RPMI8226 (cell line): ENCODE measurements at regions not wholly inside any gene's neighbourhood (a gene's known extent, or its start where the extent isn't known, plus 50 kb on each side); places are given as distances from the start of the nearest gene placed in this dataset.
"Not testable (repeated sequence)": the region's sequence is repeated elsewhere in the genome, so short reads cannot be mapped to it uniquely, and the experiment has no call there.

Experiments
- DNase-seq: peaks from one replicate; pipeline ENCODE4 v3.0.0-alpha.2; 2015

DNA sequence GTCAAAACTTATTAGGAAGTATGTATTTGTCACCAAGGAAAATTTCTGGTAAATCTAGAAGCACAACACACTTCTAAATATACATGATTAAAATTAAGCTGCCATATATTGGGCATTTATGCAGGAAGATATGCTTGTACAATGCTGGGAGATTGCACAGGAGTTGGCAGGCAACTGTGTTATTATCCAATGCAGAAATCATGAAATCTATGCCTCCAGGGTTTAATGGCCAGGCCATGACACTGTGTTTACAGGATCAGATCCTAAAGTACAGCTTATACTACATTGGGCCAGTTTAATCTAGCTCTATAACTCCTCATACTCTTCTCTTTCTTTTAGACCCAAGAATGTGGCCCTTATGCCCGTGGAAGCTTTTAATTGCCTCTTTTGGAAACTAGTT, 391.4 kb upstream of the DPH6 start:
- DNase-seq = no peak

GRCh38 chr15:35944945-35945585, 399.1 kb upstream of the DPH6 start:
- no peak for DNase-seq

DNA sequence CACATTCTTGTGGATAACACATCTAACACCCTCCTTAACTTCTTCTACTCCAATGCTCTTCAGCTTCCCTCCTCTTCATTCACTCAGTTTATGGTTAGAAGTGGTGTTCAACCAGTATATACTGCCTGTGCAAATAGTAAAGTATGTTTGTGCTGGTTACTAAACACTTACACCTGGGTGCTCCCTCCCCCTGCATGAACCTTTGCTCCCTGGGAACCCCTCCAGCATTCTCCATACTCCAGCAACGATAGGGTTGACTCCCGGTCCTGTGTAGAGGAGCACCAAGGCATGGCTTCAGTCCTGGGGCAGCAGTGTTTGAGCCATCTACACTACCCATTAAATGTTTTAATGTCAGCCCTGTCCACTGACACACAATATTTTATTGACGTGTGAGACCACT, 407.5 kb upstream of the DPH6 start:
- no peak for DNase-seq

- no peak for DNase-seq
Observed at GRCh38 chr15:35956056-35956455, 410.1 kb upstream of the DPH6 start.

DNA sequence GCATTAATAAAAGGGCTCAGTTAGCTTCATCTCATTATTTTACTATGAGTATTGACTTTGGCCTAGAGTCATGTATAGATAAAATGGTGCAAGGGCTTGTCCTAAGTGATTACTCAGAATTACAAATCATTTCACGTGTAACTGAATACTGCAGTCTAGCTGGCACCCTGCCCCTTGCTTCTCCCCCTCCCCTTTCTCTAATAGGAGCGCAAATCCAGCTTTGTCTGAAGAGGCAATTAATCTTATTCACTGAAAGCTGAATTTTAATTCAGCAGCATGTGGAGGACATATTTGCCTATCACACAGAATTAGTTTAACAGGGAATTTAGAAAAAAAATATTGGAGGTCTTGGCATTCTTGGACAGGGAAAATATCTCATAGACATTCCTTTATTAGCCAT, 412.1 kb upstream of the DPH6 start:
- no peak for DNase-seq

- no peak for DNase-seq
Observed at GRCh38 chr15:35958975-35959374, 413.0 kb upstream of the DPH6 start.

DNA sequence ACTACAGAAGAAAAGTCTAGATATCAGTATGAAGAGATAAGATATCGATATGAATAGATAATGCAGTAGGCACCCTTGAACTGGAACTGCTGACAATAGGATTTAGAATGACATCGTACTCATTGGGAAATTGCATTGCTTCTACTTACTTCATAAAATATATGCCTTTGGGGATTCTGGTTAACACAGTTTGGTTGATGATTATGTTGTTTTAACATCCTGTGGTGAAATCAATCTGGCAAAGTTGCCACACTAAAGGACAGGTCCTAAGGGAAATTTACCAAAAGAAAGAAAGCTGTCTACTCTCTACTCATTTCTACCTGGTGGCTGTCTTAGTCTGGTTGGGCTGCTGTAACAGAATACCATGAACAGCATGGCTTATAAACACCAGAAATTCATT, 417.4 kb upstream of the DPH6 start:
- no peak for DNase-seq

DNA sequence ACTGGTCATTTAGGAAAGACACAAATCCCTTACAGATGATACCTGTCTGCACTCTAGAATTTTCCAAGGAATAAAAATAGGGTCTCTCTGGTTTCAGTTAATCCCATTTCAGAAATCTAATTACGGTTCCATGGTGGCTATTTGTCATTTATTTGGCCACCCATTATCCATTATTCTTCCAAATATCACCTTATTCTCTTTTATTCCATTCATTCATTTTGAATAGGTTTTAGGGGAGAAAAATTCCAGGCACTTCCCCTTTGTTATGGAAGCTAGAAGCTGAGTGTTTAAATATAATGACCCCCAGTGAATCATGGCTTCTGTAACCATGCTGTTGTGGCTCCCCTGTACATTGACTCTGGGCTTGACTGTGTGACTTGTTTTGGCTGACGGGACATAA, 420.8 kb upstream of the DPH6 start:
- no peak for DNase-seq

GRCh38 chr15:35967968-35968367, 422.0 kb upstream of the DPH6 start:
- DNase-seq = not testable (repeated sequence)

DNA sequence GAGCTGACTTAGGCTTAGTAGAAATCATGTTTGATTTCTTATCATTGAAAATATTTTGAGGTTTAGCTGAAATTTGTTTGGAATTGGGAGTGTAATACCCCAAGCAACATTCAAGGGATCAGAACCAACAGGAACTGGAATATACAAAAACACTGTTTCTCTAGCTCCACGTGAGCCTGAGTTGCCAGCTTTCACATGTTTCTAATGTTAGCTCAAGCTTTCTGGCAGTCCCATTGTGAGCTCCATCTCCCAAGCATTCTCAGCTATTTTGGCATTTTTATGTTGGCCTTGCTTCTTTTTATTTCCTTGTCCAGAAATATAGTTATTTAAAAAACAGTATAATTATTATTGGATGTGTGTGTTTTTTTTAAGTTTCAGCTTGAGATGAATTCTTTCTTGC, 427.1 kb upstream of the DPH6 start:
- no peak for DNase-seq

DNA sequence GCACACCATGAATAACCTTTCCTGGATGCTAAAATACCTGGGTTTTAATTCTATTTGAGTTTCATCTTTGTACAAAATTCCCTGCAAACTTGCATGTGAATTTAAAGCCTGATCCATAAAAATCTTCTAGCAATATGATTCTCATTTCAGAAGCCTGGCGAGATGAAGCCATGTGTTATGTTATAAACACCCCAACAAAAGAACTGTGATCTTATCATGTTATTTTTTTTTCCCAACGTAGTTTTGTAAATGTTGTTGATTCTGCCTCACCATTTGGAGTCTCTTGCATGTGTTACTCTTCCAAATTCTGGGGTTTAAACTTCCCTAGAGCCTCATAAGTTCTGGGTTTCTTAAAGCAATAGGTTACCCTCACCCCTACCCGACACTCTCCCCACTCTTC, 428.1 kb upstream of the DPH6 start:
- DNase-seq = no peak

- DNase-seq = no peak
Observed at GRCh38 chr15:35975941-35976340, 430.0 kb upstream of the DPH6 start.

GRCh38 chr15:35979608-35980007, 433.6 kb upstream of the DPH6 start:
- no peak for DNase-seq

GRCh38 chr15:35980719-35981118, 434.8 kb upstream of the DPH6 start:
- no peak for DNase-seq

DNA sequence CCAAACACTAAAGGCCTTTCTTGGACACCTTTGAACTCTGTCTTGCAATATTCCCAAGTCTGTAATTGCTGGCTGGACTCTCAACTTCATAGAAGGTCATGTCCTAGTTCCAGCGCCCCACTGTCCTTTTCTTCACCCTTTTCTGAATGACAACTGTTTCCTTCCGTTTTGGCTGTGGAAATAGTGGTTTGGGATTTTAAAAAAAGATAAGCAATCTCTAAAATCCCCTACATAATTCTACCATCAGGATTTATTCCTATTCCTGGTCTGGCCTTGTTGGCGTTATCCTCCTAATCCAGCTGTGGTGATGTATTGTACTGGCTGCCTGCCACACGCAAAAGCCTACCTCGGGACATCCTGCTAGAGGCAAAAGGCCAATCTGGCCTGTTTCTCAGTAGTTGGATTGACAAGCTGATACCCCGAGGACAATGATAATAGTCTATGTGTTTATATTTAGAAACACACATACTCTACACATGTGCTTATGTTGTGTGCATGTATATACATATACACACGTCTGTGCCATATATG, 440.3 kb upstream of the DPH6 start:
- no peak for DNase-seq

GRCh38 chr15:35987056-35987455, 441.1 kb upstream of the DPH6 start:
- no peak for DNase-seq

DNA sequence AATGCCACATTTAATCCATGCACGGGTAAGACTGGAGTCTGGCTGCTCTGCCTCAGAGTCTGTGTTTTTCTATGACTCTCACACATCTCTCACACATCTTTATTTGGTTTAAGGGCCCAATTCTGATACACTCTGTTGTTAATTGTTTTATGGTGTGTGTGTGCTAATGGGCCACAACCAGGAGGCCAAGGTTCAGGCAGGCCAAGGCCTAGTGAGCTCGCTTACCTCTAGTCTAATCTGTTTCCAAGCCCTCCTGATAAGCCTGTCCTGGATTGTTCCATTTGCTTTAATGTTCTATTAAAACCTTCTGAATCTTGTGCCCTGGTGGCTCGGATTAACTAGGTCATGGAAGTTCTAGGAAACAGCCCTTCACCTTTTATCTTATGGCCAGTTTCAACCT, 445.4 kb upstream of the DPH6 start:
- no peak for DNase-seq

GRCh38 chr15:35992791-35993190, 446.8 kb upstream of the DPH6 start:
- DNase-seq = no peak

- no peak for DNase-seq
Observed at GRCh38 chr15:35993196-35993595, 447.2 kb upstream of the DPH6 start.

DNA sequence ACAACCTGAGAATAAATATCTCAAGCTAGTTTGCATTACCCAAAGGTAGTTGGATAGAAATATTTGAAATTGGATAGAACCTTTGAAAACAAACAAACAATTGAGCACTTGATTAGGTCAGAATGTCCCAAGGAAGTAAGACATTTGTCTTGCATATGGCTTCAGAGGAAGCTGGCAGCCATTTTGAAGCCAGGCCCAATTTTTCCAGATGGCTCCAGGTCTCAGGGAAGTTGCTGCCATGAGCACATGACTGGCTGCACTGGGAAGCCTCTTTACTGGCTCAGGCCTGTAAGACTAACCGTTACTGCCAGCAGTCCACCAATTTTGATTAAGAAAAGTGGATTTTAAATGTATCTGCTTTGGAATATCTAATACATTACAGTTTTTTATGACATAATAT, 448.9 kb upstream of the DPH6 start:
- no peak for DNase-seq

DNA sequence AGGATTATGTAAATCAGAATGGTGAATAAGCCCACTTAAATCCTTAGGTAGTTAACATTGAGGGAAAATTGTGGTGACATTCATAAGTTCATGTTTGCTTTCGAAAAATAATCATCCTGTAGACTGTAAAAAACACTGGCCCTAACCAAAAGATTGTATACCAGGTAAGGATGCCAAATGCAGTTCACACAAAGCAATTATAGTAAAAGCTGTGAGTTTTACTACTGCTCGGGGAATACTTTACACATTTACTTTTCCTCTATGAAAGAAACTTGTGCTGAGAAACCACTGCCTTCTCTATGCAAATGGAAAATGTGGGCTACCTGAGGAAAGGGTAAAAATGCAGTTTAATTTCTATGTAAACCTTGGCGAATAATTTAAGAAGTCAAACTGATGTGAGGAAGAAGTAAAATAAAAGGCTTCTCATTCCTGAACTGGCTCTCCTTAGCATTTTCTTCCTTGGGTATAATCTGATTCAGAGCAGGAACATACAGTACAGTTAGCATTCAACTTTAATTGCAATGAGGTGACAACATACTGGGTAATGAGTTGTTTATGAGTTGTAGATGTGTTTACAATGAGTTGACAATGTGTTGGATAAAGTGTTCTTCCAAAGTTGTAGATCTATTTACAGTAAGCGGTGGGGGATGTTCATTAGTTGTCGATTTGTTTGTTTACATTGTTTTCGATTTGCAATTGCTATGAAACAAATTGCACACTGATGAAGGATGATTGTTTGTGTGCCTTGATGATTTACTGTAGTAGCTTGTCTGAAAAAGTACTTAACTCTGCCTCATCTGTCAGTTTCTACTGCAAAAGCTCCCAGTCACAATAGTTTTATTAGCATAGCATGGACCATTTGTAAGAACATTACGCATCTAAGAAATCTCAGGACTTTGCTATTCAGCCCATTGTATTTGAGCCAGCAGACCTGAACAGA, 453.0 kb upstream of the DPH6 start:
- no peak for DNase-seq

DNA sequence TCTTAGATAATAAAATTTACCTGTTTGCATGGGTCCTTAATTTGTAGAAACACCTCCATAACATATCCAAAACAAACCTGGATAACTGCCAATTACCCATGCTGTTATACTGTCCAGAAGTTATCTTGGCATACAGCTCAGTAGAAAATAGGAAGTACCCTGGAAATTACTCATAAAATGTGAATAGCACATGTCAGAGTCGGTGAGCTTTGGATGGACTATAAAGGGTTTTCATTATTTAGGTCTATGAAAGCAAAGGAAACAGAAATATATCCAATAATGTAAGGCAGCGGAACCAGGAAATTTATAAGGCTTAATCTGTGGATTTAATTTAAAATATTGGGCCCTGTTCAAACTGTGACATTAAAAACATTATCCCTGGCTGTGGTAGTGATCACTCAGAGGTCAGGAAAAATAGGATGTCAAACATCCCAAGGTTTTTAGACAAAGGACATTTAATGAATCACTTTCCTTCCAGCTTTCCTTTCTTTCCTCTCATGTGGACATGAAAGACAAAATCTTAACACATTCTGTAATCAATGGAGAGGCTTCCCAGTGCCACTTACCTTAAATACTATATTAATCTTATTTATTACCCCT, 459.0 kb upstream of the DPH6 start:
- no peak for DNase-seq

DNA sequence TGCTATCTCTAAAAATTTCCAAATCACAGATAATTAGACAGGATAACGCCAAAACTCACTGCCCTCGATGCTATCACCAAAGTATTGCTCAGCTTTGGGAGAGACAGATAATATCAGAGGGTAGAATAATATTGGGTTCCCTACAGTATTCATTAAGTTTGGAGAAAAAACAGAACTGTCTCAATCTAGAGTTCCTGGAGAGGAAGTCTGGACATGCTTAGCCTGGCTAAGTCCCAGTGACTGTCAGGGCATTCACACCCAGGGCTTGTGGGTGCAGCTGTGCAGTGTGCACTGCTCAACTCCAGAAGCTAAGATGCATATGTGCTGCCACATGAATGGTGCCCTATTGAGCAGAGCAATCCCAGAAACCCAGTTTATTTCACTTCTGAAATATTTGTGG, 459.6 kb upstream of the DPH6 start:
- no peak for DNase-seq

DNA sequence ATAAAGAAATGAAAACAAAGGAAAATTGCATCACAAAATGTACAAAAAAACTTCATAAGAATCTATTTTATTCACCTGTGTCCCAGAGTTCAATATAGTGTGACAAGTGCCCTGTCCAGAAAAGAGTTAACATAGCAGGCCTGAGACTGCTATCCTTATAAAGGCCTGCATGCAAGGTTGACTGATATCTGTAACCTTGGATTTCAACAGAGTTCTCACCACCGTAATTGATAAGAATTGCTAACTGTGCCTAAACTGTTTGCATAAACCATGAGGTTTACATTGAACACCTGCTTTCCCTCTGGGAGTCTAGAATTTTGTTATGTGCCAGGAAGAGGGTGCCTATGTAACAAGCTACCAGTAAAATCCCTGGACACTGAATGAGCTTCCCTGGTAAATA, 461.7 kb upstream of the DPH6 start:
- DNase-seq = no peak
